ENCODE measurements at regions not wholly inside any gene's neighbourhood (a gene's known extent, or its start where the extent isn't known, plus 50 kb on each side); places are given as distances from the start of the nearest gene placed in this dataset.

DNA sequence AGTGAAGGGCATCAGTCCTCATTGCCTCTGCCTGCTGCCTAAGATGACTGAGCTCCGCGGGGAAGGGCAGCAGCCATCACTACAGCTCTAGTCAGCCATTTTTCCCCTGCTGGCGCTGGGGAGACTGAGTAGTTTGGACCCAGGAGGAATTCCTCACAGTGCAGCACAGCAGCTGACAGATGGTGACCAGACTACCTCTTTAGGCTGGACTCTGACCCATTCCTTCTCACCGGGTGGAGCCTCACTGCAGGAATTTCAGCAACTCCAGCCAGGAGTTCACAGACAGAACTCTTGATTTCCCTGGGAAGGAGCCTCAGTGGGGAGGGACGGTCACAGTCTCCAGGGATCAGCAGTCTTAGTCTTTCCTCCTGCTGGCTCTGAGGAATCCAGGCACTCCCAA is 492.0 kb upstream of the MMS22L start:
- TF ChIP-seq POLR2AphosphoS5 (IDR thresholded peaks at IDR 0.05) (no peak), EP300 (IDR thresholded peaks at IDR 0.05) (no peak), POLR2A (IDR thresholded peaks at IDR 0.05) (no peak)
- TF ChIP-seq, protein P1, sequence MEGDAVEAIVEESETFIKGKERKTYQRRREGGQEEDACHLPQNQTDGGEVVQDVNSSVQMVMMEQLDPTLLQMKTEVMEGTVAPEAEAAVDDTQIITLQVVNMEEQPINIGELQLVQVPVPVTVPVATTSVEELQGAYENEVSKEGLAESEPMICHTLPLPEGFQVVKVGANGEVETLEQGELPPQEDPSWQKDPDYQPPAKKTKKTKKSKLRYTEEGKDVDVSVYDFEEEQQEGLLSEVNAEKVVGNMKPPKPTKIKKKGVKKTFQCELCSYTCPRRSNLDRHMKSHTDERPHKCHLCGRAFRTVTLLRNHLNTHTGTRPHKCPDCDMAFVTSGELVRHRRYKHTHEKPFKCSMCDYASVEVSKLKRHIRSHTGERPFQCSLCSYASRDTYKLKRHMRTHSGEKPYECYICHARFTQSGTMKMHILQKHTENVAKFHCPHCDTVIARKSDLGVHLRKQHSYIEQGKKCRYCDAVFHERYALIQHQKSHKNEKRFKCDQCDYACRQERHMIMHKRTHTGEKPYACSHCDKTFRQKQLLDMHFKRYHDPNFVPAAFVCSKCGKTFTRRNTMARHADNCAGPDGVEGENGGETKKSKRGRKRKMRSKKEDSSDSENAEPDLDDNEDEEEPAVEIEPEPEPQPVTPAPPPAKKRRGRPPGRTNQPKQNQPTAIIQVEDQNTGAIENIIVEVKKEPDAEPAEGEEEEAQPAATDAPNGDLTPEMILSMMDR (IDR thresholded peaks at IDR 0.05) = no peak
